GM19351 (cell line): ENCODE measurements at regions not wholly inside any gene's neighbourhood (a gene's known extent, or its start where the extent isn't known, plus 50 kb on each side); places are given as distances from the start of the nearest gene placed in this dataset.

ENCODE experiments used
- ATAC-seq: cut with Tn5 transposase; IDR thresholded peaks from one replicate; pipeline ENCODE4 v1.9.1; 2021; ENCODE audit warnings: mild to moderate bottlenecking, moderate library complexity; ENCODE audit not compliant: unreplicated experiment

GRCh38 chr12:24027352-24027751 is 77.9 kb upstream of the SOX5 start:
- no peak for ATAC-seq

- ATAC-seq, result peak; percentile 66
These were observed 75.8 kb upstream of the SOX5 start for GRCh38 chr12:24025153-24025798.

- no peak for ATAC-seq
These were observed 73.6 kb upstream of the SOX5 start for GRCh38 chr12:24023081-24023480.

- ATAC-seq, result no peak
These were observed 71.7 kb upstream of the SOX5 start for GRCh38 chr12:24021164-24021502.

GRCh38 chr12:24020397-24021163 is 71.1 kb upstream of the SOX5 start:
- no peak for ATAC-seq

- ATAC-seq, result no peak
These were observed 66.3 kb upstream of the SOX5 start for GRCh38 chr12:24015833-24016160.

- ATAC-seq, result no peak
These were observed 65.7 kb upstream of the SOX5 start for GRCh38 chr12:24014915-24015832.

GRCh38 chr12:24014240-24014639 is 64.8 kb upstream of the SOX5 start:
- no peak for ATAC-seq

GRCh38 chr12:24012528-24012927 is 63.1 kb upstream of the SOX5 start:
- ATAC-seq, result no peak

- ATAC-seq, result no peak
These were observed 62.5 kb upstream of the SOX5 start for GRCh38 chr12:24011927-24012507.

GRCh38 chr12:24008166-24008565 is 58.7 kb upstream of the SOX5 start:
- no peak for ATAC-seq
